Lower lobe of right lung (tissue), 2 donors: ENCODE measurements at regions not wholly inside any gene's neighbourhood (a gene's known extent, or its start where the extent isn't known, plus 50 kb on each side); places are given as distances from the start of the nearest gene placed in this dataset.
"Not testable (repeated sequence)": the region's sequence is repeated elsewhere in the genome, so short reads cannot be mapped to it uniquely, and the experiment has no call there.

Source experiments
- ATAC-seq, 2 donors: fragments of 200-7000 bp; cut with Tn5 transposase; one replicate each; pipeline ENCODE4 v1.9.1; 2020 to 2022; ENCODE audit warnings: mild to moderate bottlenecking in 2 of 2, moderate library complexity in 2 of 2
- DNase-seq: peaks from one replicate; pipeline ENCODE4 v3.0.0-alpha.2; 2020
- H3K27ac ChIP-seq: fragments of 200-600 bp; one replicate; pipeline ENCODE4 v1.8.0; 2022
- H3K27me3 ChIP-seq: fragments of 200-600 bp; one replicate; pipeline ENCODE4 v1.8.0; 2022; ENCODE audit warnings: low read depth
- H3K36me3 ChIP-seq: fragments of 200-600 bp; one replicate; pipeline ENCODE4 v1.8.0; 2022; ENCODE audit warnings: mild to moderate bottlenecking
- H3K4me1 ChIP-seq: fragments of 200-600 bp; one replicate; pipeline ENCODE4 v1.8.0; 2022
- H3K4me3 ChIP-seq: fragments of 200-600 bp; one replicate; pipeline ENCODE4 v1.8.0; 2022; ENCODE audit warnings: mild to moderate bottlenecking
- H3K9me3 ChIP-seq: fragments of 200-600 bp; one replicate; pipeline ENCODE4 v1.8.0; 2022
- CTCF ChIP-seq: fragments of 200-600 bp; IDR thresholded peaks from one replicate; pipeline ENCODE4 v1.8.0; 2022; ENCODE audit warnings: antibody characterized with exemption, mild to moderate bottlenecking
- intact Hi-C: fragments of 100-400 bp; cut with DNase I; formaldehyde crosslinking; loops from one replicate; pipeline ENCODE4 v1.11.0; 2022
- donor health status: DM: no; HTN: yes; CAD: no; lungs with severe emphysema.

GRCh38 chr2:239866350-239866749 is 158.8 kb downstream of the NDUFA10 start:
- TF ChIP-seq CTCF, result no peak
- ATAC-seq, result no peak
- Histone ChIP-seq H3K4me3 (no peak overlapping the region), H3K27ac (no peak overlapping the region), H3K9me3 (no peaks in the 10 kb centered on the region), H3K4me1 (no peaks in the 10 kb centered on the region), H3K27me3 (no peaks in the 10 kb centered on the region), H3K36me3 (no peaks in the 10 kb centered on the region)
- intact Hi-C loops, result no loop called here
- no peak for DNase-seq

- not testable (repeated sequence) for H3K4me3 ChIP-seq
Measured at GRCh38 chr2:239865856-239866255, 159.3 kb downstream of the NDUFA10 start.

GRCh38 chr2:239865059-239865639 is 160.0 kb downstream of the NDUFA10 start:
- no peak overlapping the region for H3K27ac ChIP-seq
- no peaks in the 10 kb centered on the region for H3K4me1 ChIP-seq
- no peak for ATAC-seq
- H3K27me3 ChIP-seq, result no peaks in the 10 kb centered on the region
- peak; percentile 42 for DNase-seq
- no peak for TF ChIP-seq CTCF
- no peaks in the 10 kb centered on the region for H3K36me3 ChIP-seq
- H3K9me3 ChIP-seq, result no peaks in the 10 kb centered on the region
- H3K4me3 ChIP-seq, result no peak overlapping the region
- intact Hi-C loops, result no loop called here

More at GRCh38 chr2:239865856-239866255, 159.3 kb downstream of the NDUFA10 start:
- ATAC-seq, intact Hi-C loops, H3K27ac ChIP-seq, H3K9me3 ChIP-seq, H3K36me3 ChIP-seq, DNase-seq, H3K4me1 ChIP-seq, H3K27me3 ChIP-seq: not testable (repeated sequence)

- no peak for TF ChIP-seq CTCF
Measured at GRCh38 chr2:239864247-239865058, 160.7 kb downstream of the NDUFA10 start.

GRCh38 chr2:239862613-239863012 is 162.5 kb downstream of the NDUFA10 start:
- no peak for DNase-seq
- no peak for ATAC-seq
- no peak for TF ChIP-seq CTCF

More at GRCh38 chr2:239864247-239865058, 160.7 kb downstream of the NDUFA10 start:
- intact Hi-C loops, result no loop called here
- Histone ChIP-seq H3K36me3 (no peaks in the 10 kb centered on the region), H3K27me3 (no peaks in the 10 kb centered on the region), H3K27ac (no peak overlapping the region), H3K4me3 (no peak overlapping the region), H3K4me1 (no peaks in the 10 kb centered on the region), H3K9me3 (no peaks in the 10 kb centered on the region)
- peak in 1 of 2 donors; percentile 18 for ATAC-seq
- no peak for DNase-seq

GRCh38 chr2:239858179-239858578 is 167.0 kb downstream of the NDUFA10 start:
- H3K36me3 ChIP-seq, result no peaks in the 10 kb centered on the region
- H3K27me3 ChIP-seq, result no peaks in the 10 kb centered on the region
- no peaks in the 10 kb centered on the region for H3K4me1 ChIP-seq
- no peak overlapping the region for H3K4me3 ChIP-seq
- intact Hi-C loops, result no loop called here
- DNase-seq, result no peak
- no peaks in the 10 kb centered on the region for H3K9me3 ChIP-seq
- no peak overlapping the region for H3K27ac ChIP-seq
- no peak for TF ChIP-seq CTCF
- no peak for ATAC-seq

More at GRCh38 chr2:239862613-239863012, 162.5 kb downstream of the NDUFA10 start:
- Histone ChIP-seq H3K27ac (no peak overlapping the region), H3K9me3 (no peaks in the 10 kb centered on the region), H3K36me3 (no peaks in the 10 kb centered on the region), H3K4me3 (no peak overlapping the region), H3K4me1 (no peaks in the 10 kb centered on the region), H3K27me3 (no peaks in the 10 kb centered on the region)
- intact Hi-C loops, result no loop called here
